HFF-Myc (cell line): ENCODE measurements at regions not wholly inside any gene's neighbourhood (a gene's known extent, or its start where the extent isn't known, plus 50 kb on each side); places are given as distances from the start of the nearest gene placed in this dataset.

Source experiments
- DNase-seq: peaks from one replicate; pipeline ENCODE4 v3.0.0-alpha.2; 2011; ENCODE audit warnings: low read depth; ENCODE audit errors: extremely low read depth
- H3K4me3 ChIP-seq: replicated peaks from 2 replicates; pipeline ENCODE4 v1.5.1; 2011; ENCODE audit warnings: low read depth, mild to moderate bottlenecking, control low read depth, low read length
- TF ChIP-seq, protein P1 (sequence below): IDR thresholded peaks from 2 replicates; pipeline ENCODE4 v1.5.1; 2012; ENCODE audit warnings: mild to moderate bottlenecking, low read depth, low read length, control low read depth; ENCODE audit errors: missing control alignments

DNA sequence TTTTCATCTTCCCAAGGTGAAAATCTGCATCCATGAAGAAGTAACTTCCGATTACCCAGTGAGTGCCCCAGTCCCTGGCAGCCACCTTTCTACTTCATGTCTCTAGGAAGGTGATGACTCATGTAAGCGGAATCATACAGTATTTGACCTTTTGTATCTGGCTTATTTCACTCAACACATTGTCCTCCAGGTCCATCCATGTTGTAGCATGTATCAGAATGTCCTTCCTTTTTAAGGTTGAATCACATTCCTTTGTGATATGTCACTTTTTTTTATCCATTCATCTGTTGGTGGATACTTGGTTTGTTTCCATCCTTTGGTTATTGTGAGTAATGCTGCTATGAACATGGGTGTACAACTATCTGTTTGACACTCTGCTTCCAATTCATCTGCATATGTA lies 176.3 kb upstream of the CDYL start:
- H3K4me3 ChIP-seq = no peak overlapping the region
- DNase-seq = peak; percentile 46
- TF ChIP-seq, protein P1, sequence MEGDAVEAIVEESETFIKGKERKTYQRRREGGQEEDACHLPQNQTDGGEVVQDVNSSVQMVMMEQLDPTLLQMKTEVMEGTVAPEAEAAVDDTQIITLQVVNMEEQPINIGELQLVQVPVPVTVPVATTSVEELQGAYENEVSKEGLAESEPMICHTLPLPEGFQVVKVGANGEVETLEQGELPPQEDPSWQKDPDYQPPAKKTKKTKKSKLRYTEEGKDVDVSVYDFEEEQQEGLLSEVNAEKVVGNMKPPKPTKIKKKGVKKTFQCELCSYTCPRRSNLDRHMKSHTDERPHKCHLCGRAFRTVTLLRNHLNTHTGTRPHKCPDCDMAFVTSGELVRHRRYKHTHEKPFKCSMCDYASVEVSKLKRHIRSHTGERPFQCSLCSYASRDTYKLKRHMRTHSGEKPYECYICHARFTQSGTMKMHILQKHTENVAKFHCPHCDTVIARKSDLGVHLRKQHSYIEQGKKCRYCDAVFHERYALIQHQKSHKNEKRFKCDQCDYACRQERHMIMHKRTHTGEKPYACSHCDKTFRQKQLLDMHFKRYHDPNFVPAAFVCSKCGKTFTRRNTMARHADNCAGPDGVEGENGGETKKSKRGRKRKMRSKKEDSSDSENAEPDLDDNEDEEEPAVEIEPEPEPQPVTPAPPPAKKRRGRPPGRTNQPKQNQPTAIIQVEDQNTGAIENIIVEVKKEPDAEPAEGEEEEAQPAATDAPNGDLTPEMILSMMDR = no peak

DNA sequence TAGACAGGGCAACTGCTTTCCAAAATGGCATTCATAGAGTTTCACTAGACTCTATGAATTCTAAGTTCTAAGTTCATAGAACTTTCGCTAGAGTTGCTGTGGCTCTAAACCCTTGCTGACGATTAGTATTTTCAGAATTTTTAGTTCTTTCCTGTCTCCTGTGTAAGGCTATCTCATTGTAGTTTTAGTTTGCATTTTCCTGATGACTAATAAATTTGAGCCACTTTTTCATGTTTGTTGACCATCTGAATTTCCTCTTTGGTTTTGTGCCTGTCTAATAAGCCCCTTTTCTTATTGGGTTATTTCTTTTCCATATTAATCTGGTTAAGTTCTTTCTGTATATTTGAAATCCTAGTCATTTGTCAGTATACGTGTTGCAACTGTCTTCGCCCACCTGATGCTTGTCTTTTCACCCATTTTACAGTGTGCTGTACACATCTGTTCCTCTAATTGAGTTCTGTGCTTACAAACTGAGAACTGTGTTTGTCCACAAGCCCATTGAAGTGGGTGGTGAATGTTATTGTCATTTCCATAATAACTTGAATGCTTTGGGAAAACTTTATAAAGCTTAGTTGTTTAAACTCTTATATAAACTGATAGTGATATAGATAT lies 177.7 kb upstream of the CDYL start:
- TF ChIP-seq, protein P1 = no peak
- no peak for DNase-seq
- H3K4me3 ChIP-seq = no peak overlapping the region

DNA sequence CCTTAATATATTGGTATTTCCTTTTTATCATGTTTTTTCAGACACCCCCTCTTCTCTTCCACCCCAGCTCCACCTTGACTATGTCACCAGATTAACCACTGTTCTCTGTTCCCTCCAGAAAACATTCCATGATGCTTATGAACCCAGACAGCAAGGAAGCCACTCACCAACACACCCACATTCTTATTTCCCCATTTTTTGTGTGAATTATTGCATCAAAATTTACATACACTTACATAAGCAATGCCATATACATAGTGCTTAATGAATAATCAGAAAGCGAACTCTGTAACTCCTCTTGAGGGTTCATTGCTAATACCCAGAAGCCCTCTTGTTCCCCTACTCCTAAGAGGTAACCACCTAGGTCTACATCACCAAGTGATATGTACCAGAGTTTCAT lies 182.3 kb upstream of the CDYL start:
- no peak overlapping the region for H3K4me3 ChIP-seq
- TF ChIP-seq, protein P1 = no peak
- DNase-seq = no peak

DNA sequence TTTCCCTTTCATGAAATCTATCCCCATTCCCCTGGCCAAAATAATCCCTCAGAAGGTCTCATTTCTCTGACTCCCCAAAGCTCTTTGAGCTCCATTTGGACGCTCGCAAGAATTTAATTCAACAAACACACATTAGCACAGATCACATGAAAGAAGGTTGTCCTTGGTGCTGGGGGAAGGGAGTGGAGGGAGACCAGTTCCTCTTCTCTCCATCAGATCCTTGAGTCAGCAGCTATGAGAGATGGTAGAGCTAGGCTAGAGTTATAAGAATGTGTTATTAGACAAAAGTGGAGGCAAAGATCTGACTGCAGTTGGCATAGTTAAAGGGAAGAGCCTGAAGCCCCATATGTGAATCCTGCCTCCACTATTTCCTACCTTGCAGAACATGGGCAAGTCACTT lies 184.2 kb upstream of the CDYL start:
- no peak overlapping the region for H3K4me3 ChIP-seq
- DNase-seq = no peak
- TF ChIP-seq, protein P1 = no peak

DNA sequence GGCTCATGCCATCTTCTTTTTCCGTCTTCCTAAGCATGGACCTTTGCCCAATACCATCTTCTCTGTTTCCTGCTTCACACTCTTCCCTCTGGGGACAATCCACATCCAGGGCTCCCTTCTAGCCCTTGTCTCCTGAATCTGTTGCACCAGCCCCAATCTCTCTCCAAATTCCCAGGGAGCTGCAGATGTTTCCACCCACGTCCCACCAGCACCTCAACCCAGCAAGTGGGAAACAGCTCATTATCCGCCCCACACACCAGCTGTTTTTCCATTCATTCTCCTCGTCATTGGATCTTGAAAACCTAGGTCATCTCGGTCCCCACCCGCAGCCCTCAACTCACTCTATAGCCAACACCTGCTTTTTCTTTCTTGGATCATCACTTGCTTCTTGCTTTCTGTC lies 185.0 kb upstream of the CDYL start:
- TF ChIP-seq, protein P1 = no peak
- no peak for DNase-seq
- H3K4me3 ChIP-seq = no peak overlapping the region

DNA sequence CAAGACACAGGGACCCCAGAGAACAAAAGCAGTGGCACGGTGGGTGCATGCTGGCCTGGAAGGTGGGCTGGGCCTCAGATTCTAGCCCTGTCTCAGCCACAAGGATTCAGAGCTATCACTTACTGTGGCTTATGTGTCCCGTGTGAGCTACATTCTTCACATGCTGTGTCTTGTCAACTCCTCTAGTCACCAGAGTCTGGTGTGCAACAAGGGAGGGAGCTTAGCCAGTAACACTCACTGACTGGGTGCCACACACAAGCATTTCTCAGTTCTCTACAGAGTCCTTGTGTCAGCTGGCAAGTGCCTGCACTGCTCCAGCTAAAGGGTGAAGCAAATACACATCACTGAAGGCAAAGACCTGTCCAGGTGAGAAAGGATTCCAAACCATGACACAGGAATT lies 186.9 kb upstream of the CDYL start:
- H3K4me3 ChIP-seq = no peak overlapping the region
- no peak for DNase-seq
- TF ChIP-seq, protein P1 = no peak

DNA sequence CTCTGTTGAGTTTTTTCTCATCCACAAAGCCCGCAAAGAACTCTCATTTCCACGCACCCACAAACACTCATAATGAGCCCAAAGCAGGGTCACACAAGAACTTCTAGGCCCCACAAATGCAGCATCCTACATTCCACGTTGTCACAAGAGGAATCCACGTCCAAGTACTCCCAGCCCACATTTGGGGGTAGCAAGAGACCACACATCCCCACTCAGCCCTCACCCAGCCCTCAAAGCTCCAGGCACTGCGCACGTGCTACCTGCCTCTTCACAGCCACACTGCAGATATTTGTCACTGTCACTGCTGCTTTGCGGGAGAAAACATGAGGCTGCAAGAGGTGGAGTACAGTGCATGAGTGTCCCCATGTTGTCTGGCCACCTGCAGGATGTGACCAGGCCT lies 187.6 kb upstream of the CDYL start:
- TF ChIP-seq, protein P1 = no peak
- DNase-seq = no peak

More for the DNA sequence above, 187.6 kb upstream of the CDYL start:
- H3K4me3 ChIP-seq = no peak overlapping the region
